HepG2 (cell line): ENCODE measurements at regions not wholly inside any gene's neighbourhood (a gene's known extent, or its start where the extent isn't known, plus 50 kb on each side); places are given as distances from the start of the nearest gene placed in this dataset.

ENCODE experiments used
- ATAC-seq: fragments of 200-7000 bp; cut with Tn5 transposase; 3 replicates; pipeline ENCODE4 v1.9.1; 2020; ENCODE audit warnings: mild to moderate bottlenecking, moderate library complexity
- BruUV-seq: library from RNA; stranded (reverse); fragments of 400-500 nt; replicated peaks from 2 replicates; lab custom pipeline; 2021; lab: Mats Ljungman, UMichigan
- CTCF ChIA-PET: fragments of 300-600 bp; formaldehyde crosslinking; extraction: SDS; loops from one replicate; lab custom pipeline; 2021; ENCODE audit warnings: low total read pairs, inconsistent platforms, low intra/inter-chr PET ratio; lab: Yijun Ruan, JAX
- POLR2A ChIA-PET: fragments of 350-600 bp; sonication (Branson Sonifier 250); formaldehyde crosslinking; loops from one replicate; lab custom pipeline; 2020; ENCODE audit warnings: antibody characterized with exemption, inconsistent platforms; lab: Yijun Ruan, JAX
- DNase-seq: peaks from one replicate; pipeline ENCODE4 v3.0.0-alpha.2; 2015; ENCODE audit warnings: low spot score
- FAIRE-seq: peaks from 3 replicates; lab custom pipeline; 2011; peaks lifted over from hg19 to GRCh38; lab: Jason Lieb, UNC
- H2AFZ ChIP-seq: one replicate; pipeline ENCODE4 v1.6.1; 2011; ENCODE audit warnings: low read length, inconsistent platforms
- H3K27ac ChIP-seq: fragments of 300-600 bp; 3 replicates; pipeline ENCODE4 v1.8.0; 2011; ENCODE audit warnings: mixed run types, mild to moderate bottlenecking, mixed read lengths, low read length, inconsistent platforms; ENCODE audit not compliant: insufficient read depth; ENCODE audit errors: extremely low read length
- H3K27me3 ChIP-seq, 2 experiments: fragments of 200-600 bp in 1 of 2; 2 replicates in 1 of 2; 3 replicates in 1 of 2; pipeline versions ENCODE4 v1.6.0 to v1.8.0; 2011; ENCODE audit warnings: low read length in 2 of 2, mild to moderate bottlenecking in 2 of 2, moderate library complexity in 2 of 2, inconsistent platforms in 1 of 2; ENCODE audit not compliant: insufficient read depth in 2 of 2, control insufficient read depth in 1 of 2
- H3K36me3 ChIP-seq, 2 experiments: fragments of 200-600 bp in 1 of 2; replicated peaks in 1 of 2; 2 replicates in 1 of 2; 3 replicates in 1 of 2; pipeline versions ENCODE4 v1.5.1 to v1.8.0; 2011; ENCODE audit warnings: low read length in 2 of 2, inconsistent platforms in 1 of 2; ENCODE audit not compliant: insufficient read depth in 2 of 2, control insufficient read depth in 1 of 2
- H3K4me1 ChIP-seq: 2 replicates; pipeline ENCODE4 v1.5.1; 2012; ENCODE audit warnings: low read length, inconsistent platforms; ENCODE audit not compliant: insufficient read depth
- H3K4me2 ChIP-seq: 2 replicates; pipeline ENCODE4 v1.6.0; 2011; ENCODE audit warnings: low read depth, low read length, inconsistent platforms
- H3K4me3 ChIP-seq, 3 experiments: fragments of 200-600 bp in 1 of 3; sonication (generic), shearing (Covaris generic) in 1 of 3; replicated peaks in 1 of 3; 2 replicates each; pipeline ENCODE4 v1.5.1; 2011 to 2016; ENCODE audit warnings: low read length in 3 of 3, inconsistent platforms in 2 of 3, low read depth in 2 of 3, mild to moderate bottlenecking in 2 of 3, control low read depth in 1 of 3, mixed read lengths in 1 of 3; ENCODE audit not compliant: insufficient read depth in 1 of 3
- H3K79me2 ChIP-seq: one replicate; pipeline ENCODE4 v1.6.1; 2011; ENCODE audit warnings: low read length, inconsistent platforms; ENCODE audit not compliant: insufficient read depth
- H3K9ac ChIP-seq: 2 replicates; pipeline ENCODE4 v1.6.0; 2011; ENCODE audit warnings: mild to moderate bottlenecking, low read depth, low read length, inconsistent platforms; ENCODE audit not compliant: insufficient read depth
- H3K9me3 ChIP-seq: 2 replicates; pipeline ENCODE4 v1.5.1; 2012; ENCODE audit warnings: mild to moderate bottlenecking, low read length
- H4K20me1 ChIP-seq: 2 replicates; pipeline ENCODE4 v1.6.0; 2011; ENCODE audit warnings: inconsistent platforms, mild to moderate bottlenecking, low read length, moderate library complexity; ENCODE audit not compliant: insufficient read depth
- AHR ChIP-seq: IDR thresholded peaks from 2 replicates; pipeline ENCODE4 v1.6.1; 2018; ENCODE audit warnings: missing genetic modification reagents, missing compliant biosample characterization
- BCL6 ChIP-seq: IDR thresholded peaks from 2 replicates; pipeline ENCODE4 v1.6.1; 2016; ENCODE audit warnings: missing genetic modification reagents, missing compliant biosample characterization
- GTF3A ChIP-seq: sonication (generic); formaldehyde crosslinking; conservative IDR thresholded peaks from 2 replicates; pipeline ENCODE4 v1.4.0; 2020; ENCODE audit warnings: mild to moderate bottlenecking, missing genetic modification reagents
- KMT2B ChIP-seq: IDR thresholded peaks from 2 replicates; pipeline ENCODE4 v1.6.1; 2016; ENCODE audit warnings: missing genetic modification reagents, missing compliant biosample characterization
- NCOR1 ChIP-seq: fragments of 200-600 bp; sonication (generic); IDR thresholded peaks from 2 replicates; pipeline ENCODE4 v1.7.0; 2017; ENCODE audit warnings: antibody characterized with exemption, low read length, borderline replicate concordance
- NFE2L1 ChIP-seq: sonication (generic); formaldehyde crosslinking; IDR thresholded peaks from 2 replicates; pipeline ENCODE4 v1.4.0; 2020; ENCODE audit warnings: missing genetic modification reagents, mild to moderate bottlenecking, borderline replicate concordance
- PCBP2 ChIP-seq: fragments of 200-400 bp; formaldehyde crosslinking; optimal IDR thresholded peaks from 2 replicates; pipeline ENCODE3; 2018; ENCODE audit warnings: low read length, low read depth; ENCODE audit not compliant: poor library complexity, severe bottlenecking
- REL ChIP-seq: sonication (generic); formaldehyde crosslinking; conservative IDR thresholded peaks from 2 replicates; pipeline ENCODE4 v1.8.0; 2022; ENCODE audit warnings: mild to moderate bottlenecking, missing genetic modification reagents, moderate library complexity
- RFXANK ChIP-seq: IDR thresholded peaks from 2 replicates; pipeline ENCODE4 v1.6.1; 2016
- SSRP1 ChIP-seq: IDR thresholded peaks from 2 replicates; pipeline ENCODE4 v1.6.1; 2016; ENCODE audit warnings: control low read depth
- ZBTB14 ChIP-seq: sonication (generic); formaldehyde crosslinking; IDR thresholded peaks from 2 replicates; pipeline ENCODE4 v1.4.0; 2020; ENCODE audit warnings: missing genetic modification reagents
- ZFP37 ChIP-seq: sonication (generic); formaldehyde crosslinking; IDR thresholded peaks from 2 replicates; pipeline ENCODE4 v1.4.0; 2020; ENCODE audit warnings: missing genetic modification reagents, borderline replicate concordance
- ZNF17 ChIP-seq: sonication (generic); formaldehyde crosslinking; IDR thresholded peaks from 2 replicates; pipeline ENCODE4 v1.5.0; 2020; ENCODE audit warnings: mild to moderate bottlenecking, missing genetic modification reagents
- ZNF274 ChIP-seq: sonication (generic); formaldehyde crosslinking; IDR thresholded peaks from 2 replicates; pipeline ENCODE4 v1.5.1; 2020; ENCODE audit warnings: mild to moderate bottlenecking, missing genetic modification reagents
- ZNF317 ChIP-seq: sonication (generic); formaldehyde crosslinking; IDR thresholded peaks from 2 replicates; pipeline ENCODE4 v1.5.0; 2020; ENCODE audit warnings: mild to moderate bottlenecking, missing genetic modification reagents
- ZNF331 ChIP-seq: sonication (generic); formaldehyde crosslinking; IDR thresholded peaks from 2 replicates; pipeline ENCODE4 v1.4.0; 2020; ENCODE audit warnings: missing genetic modification reagents
- ZNF431 ChIP-seq: sonication (generic); formaldehyde crosslinking; IDR thresholded peaks from 2 replicates; pipeline ENCODE4 v1.9.0; 2022; ENCODE audit warnings: missing genetic modification reagents, low read depth, mild to moderate bottlenecking, borderline replicate concordance
- ZNF44 ChIP-seq: sonication (generic); formaldehyde crosslinking; IDR thresholded peaks from 2 replicates; pipeline ENCODE4 v1.5.1; 2020; ENCODE audit warnings: mild to moderate bottlenecking, missing genetic modification reagents
- ZNF646 ChIP-seq: sonication (generic); formaldehyde crosslinking; IDR thresholded peaks from 2 replicates; pipeline ENCODE4 v1.9.0; 2021; ENCODE audit warnings: mild to moderate bottlenecking, missing genetic modification reagents
- ZNF883 ChIP-seq: sonication (generic); formaldehyde crosslinking; IDR thresholded peaks from 2 replicates; pipeline ENCODE4 v1.5.1; 2020; ENCODE audit warnings: mild to moderate bottlenecking, missing genetic modification reagents; ENCODE audit errors: not compliant biosample characterization
- WGBS: methylation state at CpG from one replicate; pipeline ENCODE4 v1.1.6; 2017; ENCODE audit warnings: low lambda C conversion rate; 5-methylcytosine and 5-hydroxymethylcytosine counted together
- in situ Hi-C: cut with HindIII; loops from 2 replicates; pipeline ENCODE4 v1.10.0; 2017; ENCODE audit warnings: low pct_unique_long_range_greater_than_20kb; ENCODE audit not compliant: extremely low pct_ligation_motif_present
- intact Hi-C: fragments of 100-400 bp; cut with micrococcal nuclease; formaldehyde crosslinking; loops from one replicate; pipeline ENCODE4 v1.10.0; 2022; ENCODE audit not compliant: unreplicated experiment

GRCh38 chr1:217039926-217040325, 316.7 kb upstream of the ESRRG start:
- no peaks in the 10 kb centered on the region for H3K4me1 ChIP-seq
- TF ChIP-seq ZNF331 (CRISPR knock-in tag), result no peak
- TF ChIP-seq SSRP1 (CRISPR knock-in tag), result no peak
- no peak for TF ChIP-seq ZNF44 (CRISPR knock-in tag)
- TF ChIP-seq ZNF646 (CRISPR knock-in tag), result no peak
- TF ChIP-seq REL (CRISPR knock-in tag), result no peak
- TF ChIP-seq KMT2B (CRISPR knock-in tag), result no peak
- no peak for TF ChIP-seq NFE2L1 (CRISPR knock-in tag)
- TF ChIP-seq ZNF317 (CRISPR knock-in tag), result no peak
- no peak for TF ChIP-seq AHR
- no peak for TF ChIP-seq ZNF883 (CRISPR knock-in tag)
- TF ChIP-seq ZBTB14 (CRISPR knock-in tag), result no peak
- TF ChIP-seq GTF3A, result no peak
- no peak for TF ChIP-seq PCBP2
- TF ChIP-seq ZNF431 (CRISPR knock-in tag), result no peak
- TF ChIP-seq RFXANK (CRISPR knock-in tag), result no peak
- TF ChIP-seq ZNF274 (CRISPR knock-in tag), result no peak
- TF ChIP-seq NCOR1, result no peak
- no peak for TF ChIP-seq BCL6 (CRISPR knock-in tag)
- no peak for TF ChIP-seq ZNF17 (CRISPR knock-in tag)
- TF ChIP-seq ZFP37, result no peak
- no peak overlapping the region for H3K4me3 ChIP-seq
- ChIA-PET POLR2A (no interaction called here), CTCF (no interaction called here)
- WGBS, result 3% methylated on average over 2 of the region's 2 CpGs
- intact Hi-C loops, result no loop called here
- no peaks in the 10 kb centered on the region for H3K79me2 ChIP-seq
- no peaks in the 10 kb centered on the region for H4K20me1 ChIP-seq
- ATAC-seq (no peak), FAIRE-seq (no peak), DNase-seq (no peak)
- no peak overlapping the region for H3K27ac ChIP-seq
- in situ Hi-C loops, result no loop called here
- no peak overlapping the region for H2AFZ ChIP-seq
- no TSS peak for BruUV-seq
- H3K27me3 ChIP-seq, result no peaks in the 10 kb centered on the region
- H3K9me3 ChIP-seq, result peaks cover 45% of the 10 kb centered on the region
- no peak overlapping the region for H3K9ac ChIP-seq
- no peak overlapping the region for H3K4me2 ChIP-seq
- no peaks in the 10 kb centered on the region for H3K36me3 ChIP-seq
